ENCODE measurements at regions not wholly inside any gene's neighbourhood (a gene's known extent, or its start where the extent isn't known, plus 50 kb on each side); places are given as distances from the start of the nearest gene placed in this dataset.
"Not testable (repeated sequence)": the region's sequence is repeated elsewhere in the genome, so short reads cannot be mapped to it uniquely, and the experiment has no call there.

DNA sequence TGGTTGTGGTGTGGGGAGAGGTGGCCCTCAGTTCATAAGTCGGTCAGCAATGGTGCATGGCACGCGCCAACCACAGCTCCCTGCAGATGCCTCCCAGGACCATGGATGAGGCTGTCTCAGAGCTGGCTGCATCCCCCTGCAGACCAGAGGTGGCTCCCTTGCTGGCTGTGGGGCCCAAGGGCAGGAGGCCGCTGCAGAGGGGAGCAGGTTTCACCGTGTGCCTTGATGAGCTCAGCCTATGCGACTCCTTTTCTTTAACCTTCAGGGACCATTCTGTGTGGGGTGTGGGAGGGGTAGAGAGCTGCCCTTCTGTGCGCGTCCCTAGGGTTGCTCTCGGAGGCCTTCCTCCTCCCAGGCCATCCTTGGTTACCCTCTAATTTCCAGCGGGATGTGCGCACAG is 152.4 kb downstream of the ACTR3B start:
- H3K4me3 ChIP-seq (ENCODE audit: low read depth, low read length) = no peak overlapping the region
- DNase-seq (ENCODE audit: low read depth) = no peak
- TF ChIP-seq CTCF (IDR thresholded peaks at IDR 0.05; ENCODE audit: insufficient read depth, low read depth, low read length) = no peak

- no peak for DNase-seq (ENCODE audit: low read depth)
- TF ChIP-seq CTCF (IDR thresholded peaks at IDR 0.05; ENCODE audit: insufficient read depth, low read depth, low read length) = no peak
- H3K4me3 ChIP-seq (ENCODE audit: low read depth, low read length) = no peak overlapping the region
These were observed 153.0 kb downstream of the ACTR3B start for GRCh38 chr7:152912511-152912910.

- TF ChIP-seq CTCF (IDR thresholded peaks at IDR 0.05; ENCODE audit: insufficient read depth, low read depth, low read length) = no peak
- no peak for DNase-seq (ENCODE audit: low read depth)
- no peak overlapping the region for H3K4me3 ChIP-seq (ENCODE audit: low read depth, low read length)
These were observed 153.9 kb downstream of the ACTR3B start for GRCh38 chr7:152913492-152913891.

DNA sequence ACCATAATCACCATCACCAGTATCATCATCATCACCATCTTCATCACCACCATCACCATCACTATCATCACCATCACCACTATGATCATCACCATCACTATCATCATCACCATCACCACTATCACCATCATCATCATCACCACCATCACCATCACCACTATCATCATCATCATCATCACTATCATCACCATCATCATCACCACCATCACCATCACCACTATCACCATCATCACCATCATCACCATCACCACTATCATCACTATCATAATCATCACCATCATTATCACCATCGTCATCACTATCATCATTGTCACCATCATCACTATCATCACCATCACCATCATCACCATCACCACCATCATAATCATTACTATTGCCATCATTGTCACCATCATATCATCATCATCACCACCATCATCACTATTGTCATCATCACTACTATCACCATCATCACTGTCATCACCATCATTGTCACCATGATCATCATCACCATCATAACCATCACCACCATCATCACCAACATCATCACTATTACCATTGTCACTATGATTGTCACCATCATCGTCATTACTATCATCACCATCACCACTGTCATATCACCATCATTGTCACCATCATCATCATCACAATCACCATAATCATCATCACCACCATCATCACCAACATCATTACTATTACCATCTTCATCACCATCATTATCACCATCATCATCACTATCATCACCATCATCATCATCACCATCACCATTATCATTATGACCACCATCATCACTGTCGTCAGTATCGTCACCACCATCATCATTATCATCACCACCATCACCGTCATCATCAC is 154.7 kb downstream of the ACTR3B start:
- TF ChIP-seq CTCF (IDR thresholded peaks at IDR 0.05; ENCODE audit: insufficient read depth, low read depth, low read length) = no peak
- no peak overlapping the region for H3K4me3 ChIP-seq (ENCODE audit: low read depth, low read length)
- no peak for DNase-seq (ENCODE audit: low read depth)

GRCh38 chr7:152914845-152915102 is 155.2 kb downstream of the ACTR3B start:
- not testable (repeated sequence) for H3K4me3 ChIP-seq (ENCODE audit: low read depth, low read length); DNase-seq (ENCODE audit: low read depth)

DNA sequence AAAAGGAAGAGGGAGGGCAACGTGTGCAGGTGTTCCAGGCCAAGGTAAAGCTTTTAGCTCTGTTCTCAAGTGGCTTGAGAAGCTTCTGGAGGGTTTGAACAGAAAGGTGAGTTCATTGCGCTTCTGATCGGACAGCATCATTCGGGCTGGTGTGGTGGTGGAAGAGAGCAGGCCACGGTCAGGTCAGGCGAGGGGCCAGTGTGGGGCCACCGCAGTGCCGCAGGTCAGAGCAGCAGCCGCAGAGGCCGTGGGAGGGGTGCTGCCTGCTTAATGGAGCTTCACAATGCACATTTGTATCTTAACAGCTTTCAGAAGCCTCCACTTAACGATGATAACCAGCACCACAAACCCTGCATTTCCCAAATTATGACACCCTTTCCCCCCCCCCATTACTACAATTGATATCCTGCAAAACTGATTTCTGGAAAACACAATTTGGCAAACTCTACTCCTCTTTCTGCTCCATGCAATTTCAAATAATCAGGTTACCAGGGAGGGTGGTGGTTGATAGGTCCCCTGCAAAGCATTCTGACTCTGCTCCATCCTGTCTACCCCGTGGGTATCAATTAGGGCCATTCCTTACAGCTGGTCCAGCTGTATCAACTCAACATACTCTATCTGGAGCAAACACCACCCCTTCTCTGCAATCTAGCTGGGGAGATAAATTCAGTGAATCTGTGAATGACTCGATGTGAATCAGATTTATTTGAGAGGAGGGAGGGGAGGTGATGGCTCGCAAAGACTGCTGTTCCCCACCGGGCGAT is 162.9 kb downstream of the ACTR3B start:
- DNase-seq (ENCODE audit: low read depth) = no peak
- no peak overlapping the region for H3K4me3 ChIP-seq (ENCODE audit: low read depth, low read length)

More for the DNA sequence above, 162.9 kb downstream of the ACTR3B start:
- TF ChIP-seq CTCF (IDR thresholded peaks at IDR 0.05; ENCODE audit: insufficient read depth, low read depth, low read length) = no peak
